IMR-90 (cell line): ENCODE measurements at regions not wholly inside any gene's neighbourhood (a gene's known extent, or its start where the extent isn't known, plus 50 kb on each side); places are given as distances from the start of the nearest gene placed in this dataset.

Experiments used
- ATAC-seq: fragments of 200-7000 bp; cut with Tn5 transposase; 2 replicates; pipeline ENCODE4 v1.9.1; 2020; ENCODE audit warnings: low read depth, mild to moderate bottlenecking, moderate library complexity
- BruUV-seq: library from RNA; stranded (reverse); fragments of 400-500 nt; replicated peaks from 2 replicates; lab custom pipeline; 2021; lab: Mats Ljungman, UMichigan
- CTCF ChIA-PET: fragments of 300-600 bp; formaldehyde crosslinking; extraction: SDS; loops from one replicate; lab custom pipeline; 2021; ENCODE audit warnings: antibody characterized with exemption; lab: Yijun Ruan, JAX
- POLR2A ChIA-PET: fragments of 300-600 bp; sonication (Branson Sonifier 250); formaldehyde crosslinking; loops from one replicate; lab custom pipeline; 2022; ENCODE audit warnings: antibody characterized with exemption; ENCODE audit not compliant: unreplicated experiment; lab: Charles Lee
- DNase-seq: peaks from one replicate; pipeline ENCODE4 v3.0.0; 2013
- H2AFZ ChIP-seq: replicated peaks from 2 replicates; pipeline ENCODE3; 2013; ENCODE audit warnings: low read length, mild to moderate bottlenecking; ENCODE audit not compliant: poor library complexity
- H2AK5ac ChIP-seq: 2 replicates; pipeline ENCODE4 v1.6.1; 2013; ENCODE audit warnings: low read depth, low read length, inconsistent platforms
- H2AK9ac ChIP-seq: replicated peaks from 2 replicates; pipeline ENCODE3; 2013; ENCODE audit warnings: mild to moderate bottlenecking, low read depth, low read length, moderate library complexity; ENCODE audit not compliant: poor library complexity
- H2BK120ac ChIP-seq: 2 replicates; pipeline ENCODE4 v1.6.1; 2013; ENCODE audit warnings: low read depth, low read length, inconsistent platforms
- H2BK15ac ChIP-seq: 3 replicates; pipeline ENCODE4 v1.6.1; 2013; ENCODE audit warnings: low read depth, low read length, inconsistent platforms
- H2BK20ac ChIP-seq: 2 replicates; pipeline ENCODE4 v1.6.1; 2013; ENCODE audit warnings: low read depth, mild to moderate bottlenecking, inconsistent platforms, low read length, moderate library complexity
- H2BK5ac ChIP-seq: 2 replicates; pipeline ENCODE4 v1.6.1; 2013; ENCODE audit warnings: mild to moderate bottlenecking, low read depth, low read length, inconsistent platforms; ENCODE audit not compliant: poor library complexity, severe bottlenecking
- H3K14ac ChIP-seq: replicated peaks from 2 replicates; pipeline ENCODE4 v1.6.1; 2013; ENCODE audit warnings: low read depth, low read length, inconsistent platforms
- H3K18ac ChIP-seq: 2 replicates; pipeline ENCODE4 v1.6.1; 2013; ENCODE audit warnings: low read depth, low read length, control low read depth
- H3K23ac ChIP-seq: 2 replicates; pipeline ENCODE4 v1.6.1; 2013; ENCODE audit warnings: low read depth, low read length, inconsistent platforms
- H3K27ac ChIP-seq: 2 replicates; pipeline ENCODE4 v1.5.1; 2013; ENCODE audit warnings: mild to moderate bottlenecking, control low read depth, low read length; ENCODE audit not compliant: insufficient read depth
- H3K27me3 ChIP-seq: 2 replicates; pipeline ENCODE4 v1.6.1; 2013; ENCODE audit warnings: low read length; ENCODE audit not compliant: control insufficient read depth, insufficient read depth
- H3K36me3 ChIP-seq: 2 replicates; pipeline ENCODE4 v1.6.1; 2013; ENCODE audit warnings: low read length, mixed read lengths; ENCODE audit not compliant: control insufficient read depth, insufficient read depth
- H3K4ac ChIP-seq: 2 replicates; pipeline ENCODE4 v1.6.1; 2013; ENCODE audit warnings: low read depth, low read length, inconsistent platforms
- H3K4me1 ChIP-seq: 2 replicates; pipeline ENCODE4 v1.6.1; 2013; ENCODE audit warnings: low read length, mixed read lengths; ENCODE audit not compliant: control insufficient read depth, insufficient read depth
- H3K4me2 ChIP-seq: 2 replicates; pipeline ENCODE4 v1.6.1; 2013; ENCODE audit warnings: low read depth, mild to moderate bottlenecking, control low read depth, low read length, moderate library complexity
- H3K4me3 ChIP-seq: 2 replicates; pipeline ENCODE4 v1.5.1; 2013; ENCODE audit warnings: low read depth, mild to moderate bottlenecking, control low read depth, low read length, moderate library complexity; ENCODE audit not compliant: insufficient read depth
- H3K56ac ChIP-seq: 2 replicates; pipeline ENCODE4 v1.6.1; 2013; ENCODE audit warnings: low read length, inconsistent platforms; ENCODE audit not compliant: insufficient read depth; ENCODE audit errors: extremely low read depth
- H3K79me1 ChIP-seq, 2 experiments: 2 replicates each; pipeline ENCODE4 v1.6.1; 2013; ENCODE audit warnings: low read length in 2 of 2, inconsistent platforms in 1 of 2, low read depth in 1 of 2
- H3K9ac ChIP-seq: 2 replicates; pipeline ENCODE4 v1.6.1; 2013; ENCODE audit warnings: low read depth, low read length, control low read depth
- H3K9me1 ChIP-seq: 2 replicates; pipeline ENCODE4 v1.6.1; 2013; ENCODE audit warnings: low read length, inconsistent platforms; ENCODE audit not compliant: insufficient read depth
- H3K9me3 ChIP-seq: 2 replicates; pipeline ENCODE4 v1.6.1; 2013; ENCODE audit warnings: low read length; ENCODE audit not compliant: control insufficient read depth, insufficient read depth
- H4K20me1 ChIP-seq: 2 replicates; pipeline ENCODE4 v1.6.1; 2013; ENCODE audit warnings: low read length, inconsistent platforms; ENCODE audit not compliant: insufficient read depth
- H4K5ac ChIP-seq: 2 replicates; pipeline ENCODE4 v1.6.1; 2013; ENCODE audit warnings: mild to moderate bottlenecking, low read depth, low read length, control low read depth
- H4K8ac ChIP-seq, 2 experiments: 2 replicates each; pipeline ENCODE4 v1.6.1; 2013; ENCODE audit warnings: low read depth in 2 of 2, low read length in 2 of 2, control low read depth in 1 of 2, inconsistent platforms in 1 of 2
- H4K91ac ChIP-seq: 2 replicates; pipeline ENCODE4 v1.6.1; 2013; ENCODE audit warnings: low read depth, low read length, inconsistent platforms; ENCODE audit not compliant: insufficient read depth
- FOS ChIP-seq: fragments of 150-350 bp; IDR thresholded peaks from 2 replicates; pipeline ENCODE4 v1.6.1; 2016; ENCODE audit warnings: low read depth, low read length
- RCOR1 ChIP-seq: IDR thresholded peaks from 2 replicates; pipeline ENCODE4 v1.6.1; 2012; ENCODE audit warnings: mild to moderate bottlenecking, low read length, improper control_type of control experiment; ENCODE audit not compliant: insufficient replicate concordance
- dilution Hi-C: fragments of 300-500 bp; cut with HindIII; formaldehyde crosslinking; loops from one replicate; pipeline ENCODE4 v1.14.3; 2018; ENCODE audit warnings: low sequenced_read_pairs; ENCODE audit not compliant: unreplicated experiment
- in situ Hi-C: fragments of 300-500 bp; cut with MboI; formaldehyde crosslinking; loops from 3 replicates; pipeline ENCODE4 v1.14.3; 2019; ENCODE audit warnings: low sequenced_read_pairs, inconsistent platforms, mixed read lengths
- intact Hi-C: fragments of 100-400 bp; cut with micrococcal nuclease; formaldehyde crosslinking; loops from 2 replicates; pipeline ENCODE4 v1.10.0; 2022

DNA sequence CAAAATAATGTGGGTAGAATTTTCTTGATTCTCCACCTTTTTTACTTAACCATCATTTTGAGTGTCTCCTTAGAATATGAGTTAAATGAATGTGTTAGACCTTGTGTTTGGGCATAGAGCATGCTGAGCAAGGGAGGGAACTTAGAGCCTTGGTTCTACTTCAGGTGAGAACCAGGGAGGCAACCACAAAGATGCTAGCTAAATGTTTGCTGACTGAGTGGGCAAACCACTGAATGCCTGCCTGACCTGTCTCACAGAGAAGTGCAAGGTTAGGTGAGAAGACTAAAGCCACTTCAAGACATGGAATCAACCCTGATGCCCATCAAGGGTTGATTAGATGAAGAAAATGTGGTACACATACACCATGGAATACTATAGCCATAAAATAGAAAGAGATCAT lies 242.6 kb upstream of the ZNF32 start:
- H2BK20ac ChIP-seq: peak overlapping the region; percentile 81
- H3K4ac ChIP-seq: peak overlapping the region; percentile 85
- peak overlapping the region; percentile 89 for H2AK5ac ChIP-seq
- no peak overlapping the region for H2AK9ac ChIP-seq
- H3K23ac ChIP-seq: peak overlapping the region; percentile 78
- peaks cover 16% of the 10 kb centered on the region for H3K4me1 ChIP-seq
- intact Hi-C loops (loop anchor here (5.0 kb wide), 1 partner anchor 49 kb away; no protein-coding TSS in a partner anchor), dilution Hi-C loops (no loop called here), in situ Hi-C loops (no loop called here)
- H3K18ac ChIP-seq: peak overlapping the region; percentile 45; the same call in 1 of the 2 replicates
- BruUV-seq: no TSS peak
- no peaks in the 10 kb centered on the region for H3K36me3 ChIP-seq
- ATAC-seq (no peak), DNase-seq (no peak)
- no peak overlapping the region for H3K56ac ChIP-seq
- H3K9me1 ChIP-seq: peaks cover 12% of the 10 kb centered on the region
- H4K91ac ChIP-seq: peak overlapping the region; percentile 80
- H2AFZ ChIP-seq: peak overlapping the region; percentile 47
- H3K14ac ChIP-seq: peak overlapping the region; percentile 49
- H3K27ac ChIP-seq: no peak overlapping the region
- H2BK120ac ChIP-seq: peak overlapping the region; percentile 80
- ChIA-PET POLR2A (no interaction called here), CTCF (no interaction called here)
- no peak overlapping the region for H3K4me3 ChIP-seq
- no peaks in the 10 kb centered on the region for H3K9me3 ChIP-seq
- 0 out of 2 replicates have a peak overlapping the region, but pooled peaks have one; percentile 3 for H4K5ac ChIP-seq
- peak overlapping the region; percentile 48 to 61 for H4K8ac ChIP-seq
- peak overlapping the region; percentile 66 for H2BK5ac ChIP-seq
- no peaks in the 10 kb centered on the region for H3K27me3 ChIP-seq
- H2BK15ac ChIP-seq: peak overlapping the region; percentile 69; the same call in 2 of the 3 replicates
- H3K9ac ChIP-seq: no peak overlapping the region
- no peaks in the 10 kb centered on the region for H4K20me1 ChIP-seq
- H3K79me1 ChIP-seq: no peaks in the 10 kb centered on the region
- no peak for TF ChIP-seq RCOR1
- TF ChIP-seq FOS: no peak
- H3K4me2 ChIP-seq: no peak overlapping the region
